HEK293 (cell line): ENCODE measurements at regions not wholly inside any gene's neighbourhood (a gene's known extent, or its start where the extent isn't known, plus 50 kb on each side); places are given as distances from the start of the nearest gene placed in this dataset.

Experiments used
- CTCF ChIA-PET: fragments of 350-600 bp; formaldehyde crosslinking; extraction: SDS; loops from one replicate; lab custom pipeline; 2021; ENCODE audit warnings: antibody characterized with exemption; lab: Yijun Ruan, JAX
- POLR2A ChIA-PET: fragments of 300-600 bp; formaldehyde crosslinking; extraction: SDS; loops from one replicate; lab custom pipeline; 2020; ENCODE audit warnings: antibody characterized with exemption, inconsistent platforms; lab: Yijun Ruan, JAX
- H3K27ac ChIP-seq: fragments of 200-500 bp; sonication (Bioruptor generic); 2 replicates; pipeline ENCODE4 v1.5.1; 2014; ENCODE audit warnings: low read depth, low read length, control low read depth, inconsistent platforms; ENCODE audit errors: extremely low read depth
- H3K36me3 ChIP-seq, 2 experiments: fragments of 200-500 bp in 1 of 2; sonication (Bioruptor generic) in 1 of 2; 1 replicate in 1 of 2; 2 replicates in 1 of 2; pipeline ENCODE4 v1.5.1; 2014 to 2017; ENCODE audit warnings: inconsistent platforms in 2 of 2, low read length in 2 of 2; ENCODE audit not compliant: control insufficient read depth in 2 of 2, insufficient read depth in 1 of 2
- H3K4me1 ChIP-seq: fragments of 200-500 bp; sonication (Bioruptor generic); 2 replicates; pipeline ENCODE4 v1.5.1; 2014; ENCODE audit warnings: mild to moderate bottlenecking, low read length, inconsistent platforms; ENCODE audit not compliant: control insufficient read depth, insufficient read depth
- H3K4me3 ChIP-seq: 2 replicates; pipeline ENCODE4 v1.5.1; 2011; ENCODE audit warnings: low read depth, mild to moderate bottlenecking, control low read depth, low read length, moderate library complexity
- H3K9me3 ChIP-seq: fragments of 200-500 bp; sonication (Bioruptor generic); 2 replicates; pipeline ENCODE4 v1.5.1; 2014; ENCODE audit warnings: low read depth, low read length, inconsistent platforms; ENCODE audit not compliant: control insufficient read depth, insufficient read depth
- AEBP2 ChIP-seq: fragments of 450-650 bp; formaldehyde crosslinking; IDR thresholded peaks from 2 replicates; pipeline ENCODE4 v1.5.1; 2016; ENCODE audit warnings: missing biosample characterization, missing genetic modification characterization, borderline replicate concordance
- CTCF ChIP-seq: fragments of 450-650 bp; formaldehyde crosslinking; IDR thresholded peaks from 2 replicates; pipeline ENCODE4 v1.5.1; 2016; ENCODE audit warnings: missing biosample characterization, missing genetic modification characterization
- GLI2 ChIP-seq: fragments of 450-650 bp; formaldehyde crosslinking; IDR thresholded peaks from 2 replicates; pipeline ENCODE4; 2017; ENCODE audit warnings: missing biosample characterization, missing genetic modification characterization, low read depth, borderline replicate concordance
- MZF1 ChIP-seq: fragments of 450-650 bp; formaldehyde crosslinking; IDR thresholded peaks from 2 replicates; pipeline ENCODE4 v1.5.1; 2017; ENCODE audit warnings: missing biosample characterization, missing genetic modification characterization, borderline replicate concordance
- PRDM4 ChIP-seq: fragments of 450-650 bp; formaldehyde crosslinking; IDR thresholded peaks from 2 replicates; pipeline ENCODE4 v1.5.1; 2017; ENCODE audit warnings: missing biosample characterization, missing genetic modification characterization
- SETDB1 ChIP-seq: IDR thresholded peaks from one replicate; pipeline ENCODE4 v1.6.1; 2017; ENCODE audit warnings: mild to moderate bottlenecking, low read length, moderate library complexity, mixed read lengths; ENCODE audit not compliant: insufficient read length
- ZBTB6 ChIP-seq: fragments of 450-650 bp; formaldehyde crosslinking; IDR thresholded peaks from 2 replicates; pipeline ENCODE4 v1.5.1; 2017; ENCODE audit warnings: missing biosample characterization, missing genetic modification characterization
- ZNF132 ChIP-seq: fragments of 450-650 bp; formaldehyde crosslinking; IDR thresholded peaks from 2 replicates; pipeline ENCODE4 v1.5.1; 2017; ENCODE audit warnings: missing biosample characterization, missing genetic modification characterization, borderline replicate concordance
- ZNF2 ChIP-seq: fragments of 450-650 bp; formaldehyde crosslinking; IDR thresholded peaks from 2 replicates; pipeline ENCODE4 v1.5.1; 2016; ENCODE audit warnings: missing biosample characterization, missing genetic modification characterization
- ZNF211 ChIP-seq: fragments of 450-650 bp; formaldehyde crosslinking; IDR thresholded peaks from 2 replicates; pipeline ENCODE4 v1.5.1; 2016; ENCODE audit warnings: low read depth, missing biosample characterization, missing genetic modification characterization
- ZNF335 ChIP-seq: fragments of 450-650 bp; formaldehyde crosslinking; conservative IDR thresholded peaks from 2 replicates; pipeline ENCODE4 v1.5.1; 2016; ENCODE audit warnings: missing biosample characterization, missing genetic modification characterization
- ZNF501 ChIP-seq: fragments of 450-650 bp; formaldehyde crosslinking; IDR thresholded peaks from 2 replicates; pipeline ENCODE4 v1.5.1; 2016; ENCODE audit warnings: missing biosample characterization, missing genetic modification characterization
- ZNF645 ChIP-seq: fragments of 450-650 bp; formaldehyde crosslinking; IDR thresholded peaks from 2 replicates; pipeline ENCODE4; 2016; ENCODE audit warnings: missing biosample characterization, missing genetic modification characterization
- ZNF792 ChIP-seq: fragments of 450-650 bp; formaldehyde crosslinking; IDR thresholded peaks from 2 replicates; pipeline ENCODE4 v1.5.1; 2016; ENCODE audit warnings: missing biosample characterization, missing genetic modification characterization
- TF ChIP-seq, protein P1 (sequence below): fragments of 450-650 bp; formaldehyde crosslinking; IDR thresholded peaks from 2 replicates; pipeline ENCODE4 v1.5.1; 2016; ENCODE audit warnings: missing biosample characterization, missing genetic modification characterization

- ChIA-PET CTCF (no interaction called here), POLR2A (no interaction called here)
- H3K9me3 ChIP-seq: no peaks in the 10 kb centered on the region
- H3K36me3 ChIP-seq: no peaks in the 10 kb centered on the region
- H3K27ac ChIP-seq: no peak overlapping the region
- TF ChIP-seq SETDB1 (no peak), AEBP2 (tag by site-specific recombination) (no peak), ZNF335 (tag by site-specific recombination) (no peak), ZNF645 (tag by site-specific recombination) (no peak), MZF1 (no peak), ZNF132 (no peak), ZBTB6 (tag by site-specific recombination) (no peak), ZNF2 (no peak), CTCF (tag by site-specific recombination) (no peak), GLI2 (tag by site-specific recombination) (no peak)
- TF ChIP-seq, all 188 proteins: peak for 0
- Histone ChIP-seq H3K4me1 (no peaks in the 10 kb centered on the region), H3K4me3 (no peak overlapping the region)
Observed at GRCh38 chr2:183519371-183520056, 395.3 kb downstream of the NUP35 start.

- CTCF ChIA-PET: no interaction called here
Observed at GRCh38 chr2:183521911-183522310, 397.7 kb downstream of the NUP35 start.

GRCh38 chr2:183522489-183523266, 398.4 kb downstream of the NUP35 start:
- Histone ChIP-seq H3K27ac (no peak overlapping the region), H3K36me3 (no peaks in the 10 kb centered on the region), H3K4me3 (no peak overlapping the region), H3K9me3 (no peaks in the 10 kb centered on the region), H3K4me1 (no peaks in the 10 kb centered on the region)
- TF ChIP-seq ZNF792 (tag by site-specific recombination): no peak
- TF ChIP-seq PRDM4 (tag by site-specific recombination): no peak
- no peak for TF ChIP-seq ZNF501
- TF ChIP-seq ZNF211 (tag by site-specific recombination): no peak
- ChIA-PET CTCF (no interaction called here), POLR2A (no interaction called here)

More at GRCh38 chr2:183521911-183522310, 397.7 kb downstream of the NUP35 start:
- no peaks in the 10 kb centered on the region for H3K4me1 ChIP-seq
- H3K27ac ChIP-seq: no peak overlapping the region
- no peak overlapping the region for H3K4me3 ChIP-seq
- no peaks in the 10 kb centered on the region for H3K9me3 ChIP-seq
- TF ChIP-seq, protein P1, sequence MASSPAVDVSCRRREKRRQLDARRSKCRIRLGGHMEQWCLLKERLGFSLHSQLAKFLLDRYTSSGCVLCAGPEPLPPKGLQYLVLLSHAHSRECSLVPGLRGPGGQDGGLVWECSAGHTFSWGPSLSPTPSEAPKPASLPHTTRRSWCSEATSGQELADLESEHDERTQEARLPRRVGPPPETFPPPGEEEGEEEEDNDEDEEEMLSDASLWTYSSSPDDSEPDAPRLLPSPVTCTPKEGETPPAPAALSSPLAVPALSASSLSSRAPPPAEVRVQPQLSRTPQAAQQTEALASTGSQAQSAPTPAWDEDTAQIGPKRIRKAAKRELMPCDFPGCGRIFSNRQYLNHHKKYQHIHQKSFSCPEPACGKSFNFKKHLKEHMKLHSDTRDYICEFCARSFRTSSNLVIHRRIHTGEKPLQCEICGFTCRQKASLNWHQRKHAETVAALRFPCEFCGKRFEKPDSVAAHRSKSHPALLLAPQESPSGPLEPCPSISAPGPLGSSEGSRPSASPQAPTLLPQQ (tag by site-specific recombination): no peak
- no peaks in the 10 kb centered on the region for H3K36me3 ChIP-seq
- POLR2A ChIA-PET: no interaction called here
